CMK (cell line): ENCODE measurements at regions not wholly inside any gene's neighbourhood (a gene's known extent, or its start where the extent isn't known, plus 50 kb on each side); places are given as distances from the start of the nearest gene placed in this dataset.

Experiments
- DNase-seq: peaks from one replicate; pipeline ENCODE4 v3.0.0-alpha.2; 2010; ENCODE audit warnings: low read depth

DNA sequence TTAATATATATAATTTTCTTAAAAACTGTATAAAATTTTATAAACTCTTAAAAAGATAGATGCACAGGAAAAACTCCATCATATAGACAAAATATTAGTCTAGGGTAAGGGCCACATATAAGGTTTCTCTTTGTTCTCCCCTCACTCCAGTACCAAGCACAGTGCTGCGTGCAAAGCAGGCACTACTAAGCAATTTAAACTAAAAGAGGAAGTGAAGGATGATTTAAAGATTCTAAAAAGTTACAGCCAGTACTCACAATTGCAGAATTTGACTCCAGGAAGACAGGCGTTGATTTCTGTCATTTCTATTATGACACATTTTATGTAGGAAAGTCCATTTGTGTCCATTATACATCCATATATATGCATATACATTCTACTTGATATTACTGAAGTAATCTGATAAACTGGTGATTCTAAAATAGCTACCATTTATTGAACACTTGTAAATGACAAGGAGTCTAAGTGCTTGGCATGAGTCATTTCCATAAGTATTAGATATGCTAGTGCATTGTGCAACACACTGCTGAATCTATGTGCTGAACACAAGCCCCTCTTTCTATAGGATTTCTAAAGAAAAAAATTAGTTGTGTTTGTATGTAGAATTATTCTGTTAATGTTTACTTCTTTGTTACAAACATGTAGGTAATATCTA, 785.5 kb upstream of the ARRDC4 start:
- DNase-seq: no peak

DNA sequence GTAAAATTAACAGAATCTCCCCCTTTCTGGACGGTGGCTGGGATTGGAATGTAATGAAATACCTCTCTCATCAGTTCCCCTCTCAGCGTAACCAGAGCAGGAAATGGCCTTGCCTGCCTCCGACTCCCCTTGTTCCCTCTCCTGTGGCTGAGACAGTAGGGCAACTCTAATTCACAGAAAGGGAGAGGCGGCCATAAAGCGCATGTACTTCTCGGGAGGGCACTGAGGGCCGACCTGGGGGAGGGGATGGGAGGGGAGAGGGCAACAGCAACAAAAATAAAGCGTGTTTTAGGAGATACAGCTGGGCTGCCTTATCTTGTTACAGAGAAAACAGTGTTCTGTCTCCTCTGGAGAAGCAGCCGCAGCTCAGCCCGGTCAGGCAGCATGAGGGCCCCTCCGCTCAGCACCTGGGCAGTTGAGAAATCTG, 783.3 kb upstream of the ARRDC4 start:
- DNase-seq: no peak

DNA sequence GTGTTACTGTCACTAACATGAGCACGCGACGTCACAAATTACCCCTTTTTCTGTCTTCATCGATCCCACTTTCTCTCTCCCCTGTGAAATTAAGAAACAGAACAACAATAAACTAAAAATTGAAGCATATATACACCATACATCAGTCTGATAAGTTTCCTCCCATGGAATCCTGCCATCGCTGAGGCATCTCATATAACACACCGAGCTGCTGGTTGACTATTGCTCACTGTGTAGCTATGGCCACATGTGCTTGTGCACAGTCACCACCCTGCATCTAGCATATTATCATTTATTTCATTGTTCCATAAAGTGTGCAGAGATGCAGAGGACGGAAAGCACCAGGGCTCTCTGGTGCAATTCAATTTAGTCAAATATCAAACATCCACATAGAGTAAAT, 777.9 kb upstream of the ARRDC4 start:
- no peak for DNase-seq

DNA sequence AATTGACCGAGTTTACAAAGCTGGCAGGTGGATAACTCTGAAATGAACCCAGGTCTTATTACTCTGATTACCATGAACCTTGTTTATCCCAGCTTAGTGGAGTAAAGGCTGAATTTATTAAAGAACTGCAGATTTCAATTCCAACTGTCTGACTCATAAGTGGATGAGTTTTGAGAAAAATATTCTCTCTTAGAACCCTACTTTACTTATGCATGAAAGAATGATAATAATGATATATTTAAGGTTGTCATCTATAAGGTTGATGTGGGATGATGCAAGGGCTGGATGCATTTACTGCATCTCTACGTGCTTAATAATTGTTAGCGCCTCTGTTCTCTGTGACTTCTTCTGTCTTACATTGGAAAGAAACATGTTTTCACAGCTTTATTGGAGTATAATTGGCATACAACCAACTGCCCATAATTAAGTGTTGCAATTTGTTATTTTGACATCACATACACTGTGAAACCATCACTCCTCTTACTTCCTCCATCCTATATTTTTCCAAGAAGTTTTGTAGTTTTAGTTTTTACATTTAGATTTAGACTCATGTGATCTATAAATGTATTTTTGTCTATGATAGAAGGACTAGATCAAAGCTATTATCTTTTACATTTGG, 771.2 kb upstream of the ARRDC4 start:
- DNase-seq: no peak

DNA sequence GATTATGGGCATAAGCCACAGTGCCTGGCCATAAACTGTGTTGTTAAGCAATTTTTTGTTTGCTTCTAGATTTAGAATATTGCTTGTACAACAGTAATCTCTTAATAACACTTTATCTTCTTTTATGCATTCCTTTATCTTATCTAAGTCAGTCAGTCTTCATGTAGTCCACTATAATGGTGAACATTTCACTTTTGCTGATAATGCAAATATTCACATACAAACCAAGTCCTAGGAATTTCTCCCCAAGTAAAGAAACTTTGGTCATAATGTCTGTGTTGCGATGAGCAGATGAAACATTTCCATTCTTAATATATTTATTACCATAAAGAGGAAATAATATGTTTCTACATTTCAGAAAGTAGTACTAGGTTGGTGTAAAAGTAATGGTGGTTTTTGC, 765.8 kb upstream of the ARRDC4 start:
- DNase-seq: no peak

DNA sequence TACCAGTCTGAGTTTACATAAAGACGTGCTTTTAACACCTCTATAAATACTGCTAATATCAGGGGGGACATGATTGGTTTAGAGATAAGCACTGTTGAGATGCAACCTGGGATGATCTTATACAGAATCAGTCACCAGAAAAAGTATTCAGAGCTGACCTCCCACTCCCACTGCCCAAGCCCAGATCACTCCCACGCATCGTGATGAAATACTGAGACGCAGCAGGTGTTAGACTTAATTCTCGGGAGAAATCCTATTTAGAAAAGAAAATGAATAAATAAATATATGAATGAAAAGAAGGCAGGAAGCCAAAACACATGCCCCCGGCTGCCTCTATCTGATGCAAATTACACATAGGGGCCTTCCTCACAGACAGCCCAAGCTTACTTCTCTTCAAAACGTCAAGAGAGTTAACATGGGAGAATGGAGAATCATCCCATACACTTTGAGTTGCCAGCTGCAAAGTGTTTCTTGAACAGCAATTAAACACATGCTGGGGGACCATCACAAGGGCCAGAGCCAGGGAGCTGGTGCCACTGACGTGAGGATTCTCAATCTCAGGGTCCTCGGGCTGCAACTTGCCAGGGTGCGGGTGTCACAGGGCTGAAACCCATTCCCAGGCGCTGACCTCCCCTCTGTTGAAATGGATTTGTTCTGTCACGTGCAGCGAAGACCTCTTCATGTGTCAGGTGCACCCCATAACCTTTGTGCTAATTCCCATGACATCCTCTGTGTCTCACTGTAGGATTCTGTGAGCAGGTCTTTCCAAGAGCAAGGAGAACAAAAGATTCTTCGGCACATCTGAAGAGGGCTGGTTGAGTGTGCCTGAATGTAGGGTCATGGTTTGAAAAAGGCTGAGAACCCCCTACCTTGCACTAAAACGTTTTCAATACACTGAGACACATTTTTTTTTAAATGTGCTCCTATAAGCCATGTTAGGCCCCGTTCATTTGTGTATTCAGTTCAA, 764.2 kb upstream of the ARRDC4 start:
- no peak for DNase-seq

DNA sequence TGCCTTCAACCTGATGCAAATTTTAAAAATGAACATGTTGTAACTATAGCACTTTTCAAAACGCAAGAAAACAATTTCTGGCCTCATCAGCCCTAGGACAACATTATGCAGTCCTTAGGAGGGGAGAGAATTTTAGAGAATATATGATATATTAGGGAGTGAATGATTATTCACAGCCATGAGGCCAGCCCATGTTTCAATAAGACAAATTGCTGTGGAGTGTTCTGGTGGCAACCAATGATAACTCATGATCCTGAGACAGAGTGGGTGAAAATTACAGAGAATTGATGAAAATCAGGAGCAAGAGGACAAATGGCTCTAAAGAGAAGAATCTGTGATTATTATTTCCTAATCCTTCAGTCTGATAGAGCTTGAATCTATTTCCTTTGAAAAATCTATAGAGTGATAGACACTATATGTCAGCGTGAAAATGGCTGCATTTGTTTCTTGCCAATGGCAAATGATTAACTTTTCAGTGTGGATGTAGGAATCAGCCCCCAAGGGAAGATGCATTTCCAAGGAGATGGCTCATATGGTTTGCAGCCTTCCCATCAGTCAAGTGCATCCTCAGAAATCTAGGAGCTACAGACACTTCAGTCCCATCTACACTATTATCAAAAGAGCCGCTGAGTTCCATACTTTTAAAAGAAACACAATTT, 761.0 kb upstream of the ARRDC4 start:
- no peak for DNase-seq

DNA sequence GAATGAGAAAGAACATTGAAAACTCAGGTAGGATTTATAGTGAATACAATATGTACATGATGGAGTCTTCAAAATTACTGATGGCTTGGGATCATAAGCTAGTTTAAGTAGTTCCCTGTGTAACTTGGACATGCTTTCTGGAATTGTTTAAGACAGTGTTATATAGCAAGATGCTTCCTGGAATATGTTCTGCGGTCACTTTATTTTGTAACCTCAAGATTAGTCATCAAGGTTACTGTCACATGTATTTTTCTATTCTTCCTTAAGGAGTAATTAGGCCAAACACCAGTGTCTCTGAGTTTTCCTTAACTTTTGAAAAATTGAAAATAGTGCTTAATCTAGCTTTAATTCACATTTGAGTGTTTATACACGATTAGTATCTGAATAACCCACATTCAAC, 760.3 kb upstream of the ARRDC4 start:
- DNase-seq: no peak

DNA sequence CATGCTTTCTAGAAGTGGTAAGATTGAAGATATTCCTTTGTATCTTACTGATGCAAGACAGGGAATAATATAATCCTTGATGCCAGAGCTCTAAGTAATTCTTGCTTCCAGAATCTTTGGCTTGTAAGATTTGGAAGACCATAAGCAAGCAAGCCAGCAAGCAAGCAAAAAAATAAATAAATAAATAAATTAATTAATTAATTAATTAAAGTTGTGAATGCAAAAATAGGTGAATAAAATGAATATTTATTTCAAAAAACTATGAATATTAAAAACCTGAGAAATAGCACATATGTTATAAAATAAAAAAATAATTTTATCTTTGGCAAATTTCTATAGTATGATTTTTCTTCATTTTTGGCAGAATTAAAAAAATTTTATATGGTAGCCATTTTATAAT, 750.2 kb upstream of the ARRDC4 start:
- DNase-seq: no peak

DNA sequence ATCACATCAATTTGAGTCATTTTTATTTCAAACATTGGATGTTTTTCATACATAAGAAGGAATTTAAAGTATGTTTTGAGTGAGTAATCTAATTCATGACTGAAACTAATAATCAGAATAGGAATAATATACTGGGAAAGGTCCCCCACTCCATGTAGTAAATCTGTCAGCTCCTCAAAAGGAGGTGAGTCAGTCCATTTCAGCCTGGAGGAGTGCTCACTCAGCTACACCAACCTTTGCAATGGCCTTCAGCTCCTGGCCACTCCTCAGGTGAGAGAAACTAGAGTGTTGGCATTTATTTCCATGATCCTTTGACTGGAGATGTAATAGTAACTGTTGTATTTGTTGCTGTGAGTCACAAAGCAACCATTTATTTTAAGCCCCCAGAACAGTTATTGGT, 744.9 kb upstream of the ARRDC4 start:
- no peak for DNase-seq

DNA sequence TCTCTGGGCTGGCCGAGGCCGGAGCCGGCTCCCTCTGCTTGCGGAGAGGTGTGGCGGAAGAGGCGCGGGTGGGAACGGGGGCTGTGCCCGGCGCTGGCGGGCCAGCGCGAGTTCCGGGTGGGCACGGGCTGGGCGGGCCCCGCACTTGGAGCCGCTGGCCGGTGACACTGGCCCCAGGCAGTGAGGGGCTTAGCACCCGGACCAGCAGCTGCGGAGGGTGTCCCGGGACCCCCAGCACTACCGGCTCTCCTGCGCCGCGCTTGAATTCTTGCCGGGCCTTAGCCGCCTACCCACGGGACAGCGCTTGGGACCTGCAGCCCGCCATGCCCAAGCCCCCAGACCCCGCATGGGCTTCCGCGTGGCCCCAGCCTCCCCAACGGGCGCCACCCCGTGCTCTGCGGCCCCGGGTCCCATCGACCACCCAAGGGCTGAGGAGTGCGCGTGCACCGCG, 736.3 kb upstream of the ARRDC4 start:
- no peak for DNase-seq

DNA sequence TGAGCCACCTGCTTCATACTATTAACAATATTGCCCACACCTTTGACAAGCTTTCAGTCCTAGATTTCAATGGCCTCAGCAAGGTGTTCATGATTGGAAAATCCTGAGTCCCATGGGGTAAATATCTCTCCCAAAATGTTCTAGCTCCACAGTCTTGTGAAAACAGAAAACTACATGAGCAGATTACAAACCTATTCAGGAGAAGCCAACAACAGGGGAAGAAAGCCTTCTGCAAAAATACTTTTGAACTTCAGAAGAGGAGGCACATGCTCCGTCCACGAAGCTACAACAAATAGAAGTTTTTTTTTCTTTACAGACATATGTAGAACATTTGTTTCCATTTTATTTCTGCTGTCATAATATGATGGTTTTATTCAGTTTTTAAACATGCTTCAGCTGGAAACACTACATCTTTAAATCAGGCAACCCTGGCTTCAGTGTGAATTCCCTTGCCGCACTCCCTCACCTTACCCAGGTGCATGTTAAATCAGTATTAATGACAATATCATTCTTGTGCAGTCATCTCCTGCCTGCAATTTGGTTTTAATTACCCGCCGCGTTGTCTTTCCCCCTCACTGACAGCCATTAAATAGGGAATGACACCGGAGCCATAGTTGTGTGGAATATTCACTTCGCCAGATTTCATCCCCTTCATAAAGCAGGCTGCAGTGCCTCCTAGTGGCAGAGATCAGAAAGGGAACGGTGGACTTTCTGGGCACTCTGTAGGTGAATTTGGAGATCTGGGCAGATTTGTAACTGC, 725.5 kb upstream of the ARRDC4 start:
- DNase-seq: no peak

DNA sequence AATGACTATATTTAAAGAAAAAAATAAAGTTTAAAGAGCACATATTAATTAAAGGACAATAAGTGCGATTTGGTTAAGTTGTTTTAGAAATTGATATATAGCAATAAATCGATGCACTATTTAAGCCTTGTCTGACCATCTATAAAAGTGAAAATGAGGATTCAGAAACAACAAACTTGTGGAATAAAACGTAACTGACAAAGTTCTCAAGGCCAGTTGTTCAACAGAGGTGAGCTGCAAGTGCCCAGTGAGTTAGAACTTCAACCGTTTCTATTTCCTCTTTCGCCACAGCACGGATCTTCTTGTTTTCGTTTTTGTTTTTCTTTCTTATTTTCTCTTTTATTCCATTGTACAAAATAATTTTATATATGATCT, 724.9 kb upstream of the ARRDC4 start:
- no peak for DNase-seq

DNA sequence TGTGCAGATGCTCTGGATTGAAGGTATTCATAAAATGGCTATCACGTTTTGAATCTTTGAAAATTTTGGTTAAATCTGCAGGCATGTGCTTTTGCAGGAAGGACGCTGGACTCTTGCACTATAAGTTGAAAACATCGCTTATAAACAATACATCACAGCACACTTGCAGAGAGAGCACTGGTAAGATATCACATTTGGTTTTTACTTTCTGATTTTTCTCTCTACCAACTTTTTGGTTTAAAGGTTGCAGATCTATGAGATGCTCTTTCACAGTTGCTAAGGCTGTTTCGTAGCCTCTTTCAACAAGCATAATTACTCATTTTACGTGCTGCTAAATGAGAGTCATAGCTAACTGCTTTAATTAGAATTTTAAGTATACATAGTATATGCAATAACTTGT, 724.4 kb upstream of the ARRDC4 start:
- no peak for DNase-seq

DNA sequence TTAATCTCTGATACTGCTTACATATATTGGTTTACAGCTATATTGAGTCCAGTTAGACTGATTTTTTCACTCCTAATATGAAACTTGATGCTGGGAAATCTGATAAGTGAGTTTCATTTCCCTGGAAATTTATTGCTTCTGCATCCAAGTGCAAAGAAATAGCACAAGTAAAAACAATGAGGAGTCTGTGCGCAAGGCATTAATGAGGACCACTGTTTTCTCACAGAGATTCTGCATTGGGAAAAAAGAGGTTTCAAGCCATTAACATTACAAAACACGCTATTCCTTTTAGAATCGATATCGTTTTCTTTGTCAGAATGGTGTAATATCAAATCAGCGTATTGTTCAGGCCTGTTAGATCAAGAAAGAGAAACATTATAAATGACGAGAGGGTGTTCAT, 723.3 kb upstream of the ARRDC4 start:
- no peak for DNase-seq

DNA sequence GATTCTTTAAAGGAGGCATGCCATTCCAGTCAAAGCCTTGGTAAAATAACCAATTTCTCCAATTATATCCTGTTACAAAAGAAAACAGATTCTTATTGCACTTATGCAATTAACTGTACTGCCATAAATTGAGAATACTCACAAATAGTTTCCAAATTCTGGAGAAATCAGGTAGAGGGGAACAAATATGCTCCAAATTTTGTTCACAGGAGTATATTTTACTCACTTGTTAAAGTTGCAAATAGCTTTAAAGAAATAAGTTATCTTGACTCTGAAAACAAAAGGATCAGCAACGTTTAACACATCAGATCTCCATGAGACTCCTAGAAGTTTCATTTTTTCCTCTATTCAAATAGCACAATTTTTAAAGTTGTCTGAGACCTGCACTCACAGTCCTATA, 712.1 kb upstream of the ARRDC4 start:
- DNase-seq: no peak

DNA sequence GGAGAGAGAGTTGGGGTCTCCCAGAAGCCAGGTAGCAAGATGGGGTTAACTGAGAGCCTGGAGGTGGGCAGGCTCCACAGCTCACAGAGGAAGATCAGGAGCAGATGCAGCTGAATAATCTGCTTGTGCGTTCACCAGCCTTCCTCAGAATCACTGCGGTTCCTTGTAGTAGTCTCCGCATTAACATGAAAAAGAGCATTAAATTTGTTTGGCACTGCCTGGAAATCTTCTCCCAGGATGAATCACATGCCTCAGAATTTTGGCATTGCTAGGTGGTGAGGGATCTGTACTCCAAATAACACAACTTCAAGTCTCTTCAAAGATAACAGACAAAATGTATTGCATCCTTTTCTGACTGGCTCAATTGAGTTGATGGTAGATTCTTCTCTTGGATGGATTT, 700.6 kb upstream of the ARRDC4 start:
- no peak for DNase-seq

DNA sequence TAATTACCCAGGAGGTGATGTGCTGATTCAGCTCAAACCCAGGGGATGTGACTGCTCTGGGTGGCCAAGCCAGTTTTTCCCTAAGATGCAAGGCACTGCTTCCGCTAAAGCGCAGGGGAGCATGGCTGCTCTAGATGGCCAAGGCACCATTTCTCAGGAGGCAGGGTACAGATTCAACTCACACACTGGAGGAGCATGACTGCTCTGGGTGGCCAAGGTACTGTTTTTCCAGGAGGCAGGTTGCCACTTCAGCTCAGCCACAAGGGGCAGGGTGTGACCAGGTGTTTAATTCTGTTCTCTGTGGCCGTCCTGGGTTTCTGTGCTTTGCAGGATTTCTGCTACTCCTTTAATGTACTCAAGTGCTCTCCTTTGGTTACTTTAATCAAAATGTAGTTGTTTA, 659.3 kb upstream of the ARRDC4 start:
- no peak for DNase-seq

DNA sequence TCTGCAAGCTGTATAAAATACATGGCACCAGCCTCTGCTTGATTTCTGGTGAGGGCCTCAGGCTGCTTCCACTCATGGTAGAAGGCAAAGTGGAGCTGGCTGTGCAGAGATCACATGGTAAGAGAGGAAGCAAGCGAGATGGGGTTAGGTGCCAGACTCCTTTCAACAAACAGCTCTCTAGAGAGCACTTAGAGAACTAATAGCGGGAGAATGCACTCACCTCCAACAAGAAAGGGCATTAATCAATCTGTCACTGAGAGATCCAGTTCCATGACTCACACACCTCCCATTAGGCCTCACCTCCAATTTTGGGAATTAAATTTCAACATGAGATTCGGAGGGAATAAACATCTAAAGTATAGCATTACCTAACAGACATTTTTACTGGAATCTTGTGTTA, 644.1 kb upstream of the ARRDC4 start:
- no peak for DNase-seq

DNA sequence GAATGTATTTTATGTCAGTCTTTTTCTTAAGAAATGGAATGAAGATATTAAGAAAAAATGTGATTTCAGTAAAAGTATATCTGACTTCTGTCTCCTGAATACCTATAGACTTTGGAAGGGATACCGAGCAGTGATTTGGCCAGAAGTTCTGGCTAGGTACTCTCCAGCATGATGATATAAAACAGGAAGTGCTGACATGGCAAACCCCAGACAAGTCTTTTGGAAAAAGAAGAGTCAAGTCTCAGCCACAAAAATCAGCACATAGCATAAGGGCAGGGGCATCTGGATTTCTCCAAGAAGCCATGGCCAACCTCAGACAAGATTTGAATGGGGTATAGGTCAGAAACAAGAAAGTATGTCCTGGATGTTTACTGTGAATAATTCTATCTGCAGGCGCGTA, 643.3 kb upstream of the ARRDC4 start:
- no peak for DNase-seq

DNA sequence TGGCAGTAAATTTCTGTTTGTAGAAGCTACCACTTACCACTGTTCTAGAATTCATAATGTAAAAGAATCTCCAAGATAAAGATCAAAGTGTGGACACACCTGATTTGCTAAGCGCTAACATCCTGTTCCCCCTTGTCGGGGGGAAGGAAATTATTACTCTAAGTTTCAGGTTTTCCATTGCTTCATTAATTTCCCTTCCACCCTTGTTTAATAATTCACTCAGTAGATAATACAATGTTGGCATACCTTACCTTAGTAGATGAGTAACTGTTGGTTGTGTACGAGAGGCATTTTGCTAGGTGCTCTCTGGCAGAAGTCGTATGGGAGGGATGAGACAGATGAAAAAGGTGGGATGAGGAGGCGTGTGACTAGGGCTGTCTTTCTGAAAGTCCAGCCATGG, 641.2 kb upstream of the ARRDC4 start:
- DNase-seq: no peak

DNA sequence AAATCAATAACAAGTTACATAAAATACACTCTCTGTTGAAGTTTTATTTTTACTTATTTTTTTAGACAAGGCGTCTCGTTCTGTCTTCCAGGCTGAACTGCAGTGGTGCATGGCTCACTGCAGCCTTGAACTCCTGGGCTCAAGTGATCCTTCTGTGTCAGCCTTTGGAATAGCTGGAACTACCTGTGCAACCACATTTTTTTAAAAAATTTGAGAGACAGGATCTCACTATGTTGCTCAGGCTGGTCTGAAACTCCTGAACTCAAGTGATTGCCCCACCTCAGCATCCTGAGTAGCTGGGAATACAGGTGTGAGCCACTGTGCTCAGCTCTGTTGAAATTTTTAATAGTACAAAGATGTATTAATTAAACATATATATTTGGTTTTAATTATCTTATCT, 614.3 kb upstream of the ARRDC4 start:
- no peak for DNase-seq
